T-helper 1 cell treated with Interleukin-12 subunit alpha and Interleukin-12 subunit beta and Interleukin-4 antibody, amounts not matched to agents 30 ng/mL and 1 ng/mL, for 36 hours (primary cell): ENCODE measurements at regions not wholly inside any gene's neighbourhood (a gene's known extent, or its start where the extent isn't known, plus 50 kb on each side); places are given as distances from the start of the nearest gene placed in this dataset.

Experiments used
- intact Hi-C: fragments of 100-400 bp; cut with micrococcal nuclease; formaldehyde crosslinking; loops from one replicate; pipeline ENCODE4 v1.15.1; 2024

GRCh38 chr14:98966475-98967162, 305.4 kb downstream of the BCL11B start:
- intact Hi-C loops, result no loop called here

- intact Hi-C loops, result no loop called here
Measured at GRCh38 chr14:98974113-98974512, 297.9 kb downstream of the BCL11B start.

GRCh38 chr14:98976271-98976670, 295.7 kb downstream of the BCL11B start:
- intact Hi-C loops, result no loop called here

- intact Hi-C loops, result no loop called here
Measured at GRCh38 chr14:98977451-98977850, 294.5 kb downstream of the BCL11B start.

GRCh38 chr14:98982986-98983385, 289.0 kb downstream of the BCL11B start:
- intact Hi-C loops, result loop anchor here (2.0 kb wide), 1 partner anchor 282 kb away; no protein-coding TSS in a partner anchor

GRCh38 chr14:98984027-98984718, 287.8 kb downstream of the BCL11B start:
- intact Hi-C loops, result loop anchor here (1.0 kb wide), 2 partner anchors 52 to 846 kb away; no protein-coding TSS in a partner anchor

GRCh38 chr14:98984719-98985041, 287.3 kb downstream of the BCL11B start:
- intact Hi-C loops, result loop anchor here (1.0 kb wide), 2 partner anchors 52 to 846 kb away; no protein-coding TSS in a partner anchor

GRCh38 chr14:98993818-98994217, 278.2 kb downstream of the BCL11B start:
- intact Hi-C loops, result loop anchor here (2.0 kb wide), 1 partner anchor 61 kb away; no protein-coding TSS in a partner anchor

- intact Hi-C loops, result loop anchor here (2.0 kb wide), 1 partner anchor 62 kb away; no protein-coding TSS in a partner anchor
Measured at GRCh38 chr14:98994561-98994960, 277.4 kb downstream of the BCL11B start.

- intact Hi-C loops, result no loop called here
Measured at GRCh38 chr14:98997526-98998205, 274.3 kb downstream of the BCL11B start.

- intact Hi-C loops, result no loop called here
Measured at GRCh38 chr14:98999345-98999744, 272.7 kb downstream of the BCL11B start.

- intact Hi-C loops, result no loop called here
Measured at GRCh38 chr14:98999901-99000300, 272.1 kb downstream of the BCL11B start.

GRCh38 chr14:99001241-99001640, 270.8 kb downstream of the BCL11B start:
- intact Hi-C loops, result no loop called here

- intact Hi-C loops, result no loop called here
Measured at GRCh38 chr14:99003646-99004045, 268.4 kb downstream of the BCL11B start.

- intact Hi-C loops, result no loop called here
Measured at GRCh38 chr14:99004112-99004511, 267.9 kb downstream of the BCL11B start.

GRCh38 chr14:99006276-99006675, 265.7 kb downstream of the BCL11B start:
- intact Hi-C loops, result no loop called here

- intact Hi-C loops, result no loop called here
Measured at GRCh38 chr14:99007795-99008194, 264.2 kb downstream of the BCL11B start.

- intact Hi-C loops, result no loop called here
Measured at GRCh38 chr14:99009871-99010270, 262.1 kb downstream of the BCL11B start.

GRCh38 chr14:99011385-99011784, 260.6 kb downstream of the BCL11B start:
- intact Hi-C loops, result no loop called here

GRCh38 chr14:99012703-99013102, 259.3 kb downstream of the BCL11B start:
- intact Hi-C loops, result no loop called here

- intact Hi-C loops, result no loop called here
Measured at GRCh38 chr14:99015833-99016232, 256.2 kb downstream of the BCL11B start.

- intact Hi-C loops, result no loop called here
Measured at GRCh38 chr14:99023371-99023770, 248.6 kb downstream of the BCL11B start.
